Activated CD8-positive, alpha-beta memory T cell treated with anti-CD3 and anti-CD28 coated beads for 48 hours (primary cell): ENCODE measurements at regions not wholly inside any gene's neighbourhood (a gene's known extent, or its start where the extent isn't known, plus 50 kb on each side); places are given as distances from the start of the nearest gene placed in this dataset.

Experiments
- DNase-seq, 3 experiments: peaks; one replicate each; pipeline ENCODE4 v3.0.0-alpha.2; 2020; ENCODE audit warnings: low read depth in 2 of 3, low spot score in 2 of 3

DNA sequence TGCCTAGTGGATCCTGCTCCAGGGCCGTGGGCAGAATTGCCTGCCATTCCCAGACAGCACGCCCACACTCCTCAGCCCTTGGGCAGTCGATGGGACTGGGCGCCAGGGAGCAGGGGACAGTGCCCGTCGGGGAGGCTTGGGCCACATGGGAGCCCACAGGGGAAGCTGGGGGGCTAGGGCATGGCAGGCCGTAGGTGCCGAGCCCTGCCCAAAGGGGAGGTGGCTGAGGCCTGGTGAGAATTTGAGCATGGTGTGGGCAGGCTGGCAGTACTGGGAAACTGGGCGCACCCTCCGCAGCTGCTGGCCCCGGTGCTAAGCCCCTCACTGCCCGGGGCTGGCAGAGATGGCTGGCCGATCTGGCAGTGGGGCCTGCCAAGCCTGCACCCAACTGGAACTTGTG, 1225.9 kb upstream of the EPHA6 start:
- no peak for DNase-seq

DNA sequence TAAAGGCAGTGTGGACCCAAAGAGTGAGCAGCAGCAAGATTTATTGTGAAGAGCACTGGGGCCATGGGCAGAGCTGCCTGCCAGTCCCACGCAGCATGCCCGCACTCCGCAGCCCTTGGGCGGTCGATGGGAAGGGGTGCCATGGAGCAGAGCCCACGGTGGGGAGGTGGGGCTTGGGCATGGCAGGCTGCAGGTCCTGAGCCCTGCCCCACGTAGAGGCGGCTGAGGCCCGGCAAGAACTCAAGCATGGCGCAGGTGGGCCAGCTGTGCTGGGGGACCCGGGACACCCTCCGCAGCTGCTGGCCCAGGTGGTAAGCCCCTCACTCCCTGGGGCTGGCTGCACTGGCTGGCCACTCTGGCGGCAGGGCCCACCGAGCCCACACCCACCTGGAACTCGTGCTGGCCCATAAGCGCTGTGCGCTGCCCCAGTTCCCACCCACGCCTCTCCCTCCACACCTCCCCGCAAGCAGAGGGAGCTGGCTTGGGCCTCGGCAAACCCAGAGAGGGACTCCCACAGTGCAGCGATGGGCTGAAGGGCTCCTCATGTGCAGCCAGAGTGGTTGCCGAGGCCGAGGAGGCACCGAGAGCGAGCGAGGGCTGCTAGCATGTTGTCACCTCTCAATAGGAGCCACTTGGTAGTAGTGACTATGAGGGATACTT, 1218.8 kb upstream of the EPHA6 start:
- DNase-seq = no peak

DNA sequence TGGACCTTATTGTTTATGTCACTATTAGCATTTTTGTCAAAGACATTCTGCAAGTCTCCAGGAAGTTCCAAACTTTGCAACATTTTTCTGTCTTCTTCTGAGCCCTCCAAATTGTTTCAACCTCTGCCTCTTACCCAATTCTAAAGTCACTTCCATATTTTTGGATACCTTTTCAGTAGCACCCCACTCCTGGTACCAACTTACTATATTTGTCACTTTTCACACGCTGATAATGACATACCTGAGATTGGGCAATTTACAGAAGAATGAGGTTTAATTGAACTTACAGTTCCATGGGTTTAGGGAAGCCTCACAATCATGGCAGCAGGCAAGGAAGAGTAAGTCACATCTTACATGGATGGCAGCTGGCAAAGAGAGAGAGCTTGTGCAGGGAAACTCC, 1206.5 kb upstream of the EPHA6 start:
- no peak for DNase-seq

DNA sequence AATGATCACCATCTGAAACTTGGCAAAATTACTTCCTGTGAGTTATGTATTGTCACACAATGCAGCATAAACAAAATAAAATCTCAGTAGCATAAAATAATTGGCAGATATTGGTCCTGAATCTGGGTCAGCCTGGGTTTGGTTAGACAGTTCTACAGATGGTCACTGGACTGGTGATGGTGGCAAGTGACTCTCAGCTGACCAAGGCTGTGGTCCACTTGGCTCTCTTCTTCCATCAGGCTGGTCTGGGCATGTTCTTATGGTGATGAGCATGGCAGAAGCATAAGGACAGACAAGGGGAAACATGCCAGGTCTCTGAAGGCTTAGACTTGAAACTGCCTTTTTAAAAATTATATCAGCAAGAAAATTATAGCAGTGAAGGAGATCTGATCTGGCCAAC, 1205.0 kb upstream of the EPHA6 start:
- DNase-seq = no peak

DNA sequence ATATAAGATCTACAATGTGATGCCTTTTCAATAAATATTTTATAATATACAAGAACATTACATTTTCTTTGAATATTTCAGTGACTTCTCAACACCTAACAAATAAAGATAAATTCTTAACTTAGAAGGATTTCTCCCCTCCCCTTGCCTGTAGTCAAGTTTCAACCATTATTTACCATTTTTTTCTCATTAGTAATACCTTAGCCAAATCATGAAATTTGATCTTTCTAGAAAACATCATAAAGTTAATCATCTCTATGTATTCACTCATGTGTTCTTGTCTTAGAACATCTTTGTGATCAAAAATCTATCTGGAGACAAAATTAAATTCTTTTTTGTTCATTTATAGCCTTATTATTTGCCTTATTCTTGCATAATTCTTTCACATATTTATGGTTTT, 1201.8 kb upstream of the EPHA6 start:
- no peak for DNase-seq

DNA sequence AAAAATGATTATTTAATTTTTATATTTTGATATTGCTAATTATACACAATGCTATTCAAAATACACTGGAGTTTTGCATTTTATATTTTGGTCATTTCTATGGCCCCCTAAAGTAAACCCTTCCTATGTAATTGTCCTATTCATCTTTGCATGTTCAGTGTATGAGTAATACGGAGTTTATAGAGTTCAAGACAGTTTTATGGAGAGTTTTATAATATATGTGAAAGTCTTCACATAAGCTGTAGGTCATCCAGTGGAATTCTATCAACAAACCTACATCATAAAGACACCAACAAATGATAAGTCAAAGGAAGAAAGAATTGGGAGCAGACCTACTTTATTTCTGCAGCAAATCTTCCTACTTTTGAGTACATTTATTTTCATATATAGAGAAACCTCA, 1200.4 kb upstream of the EPHA6 start:
- DNase-seq = no peak

DNA sequence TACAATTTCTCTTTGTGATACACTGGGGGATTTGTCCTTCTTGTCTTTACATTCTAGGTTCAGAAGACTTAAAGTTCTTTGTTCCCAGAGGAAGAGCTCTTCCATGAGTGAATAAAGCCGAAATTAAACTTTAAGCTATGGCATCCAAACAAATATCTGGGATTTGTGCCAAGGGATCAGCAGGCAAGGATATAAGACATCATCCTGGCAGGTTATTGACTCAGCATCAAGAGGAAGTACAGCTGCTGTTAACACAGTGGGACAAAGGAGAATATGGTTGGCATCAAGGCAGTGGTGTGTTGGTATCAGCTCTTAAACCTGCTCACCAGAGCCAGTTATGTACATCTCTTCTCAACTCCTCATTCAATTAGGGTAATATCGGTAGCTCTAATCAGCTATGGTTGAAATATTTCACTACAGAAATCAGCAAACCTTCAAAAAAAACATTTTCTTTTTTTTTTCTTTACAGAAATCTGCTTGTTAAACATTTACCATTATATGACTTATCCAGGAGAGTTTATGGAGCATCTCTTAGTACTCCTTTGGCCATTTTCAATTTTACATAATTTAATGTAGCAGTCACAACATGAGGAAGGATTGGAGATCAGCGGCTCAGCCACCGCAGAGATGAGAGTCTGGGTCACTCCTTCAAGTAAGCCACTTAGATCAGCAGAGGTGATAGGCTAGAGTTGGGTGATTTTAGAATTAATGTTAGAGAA, 1198.6 kb upstream of the EPHA6 start:
- DNase-seq = no peak

DNA sequence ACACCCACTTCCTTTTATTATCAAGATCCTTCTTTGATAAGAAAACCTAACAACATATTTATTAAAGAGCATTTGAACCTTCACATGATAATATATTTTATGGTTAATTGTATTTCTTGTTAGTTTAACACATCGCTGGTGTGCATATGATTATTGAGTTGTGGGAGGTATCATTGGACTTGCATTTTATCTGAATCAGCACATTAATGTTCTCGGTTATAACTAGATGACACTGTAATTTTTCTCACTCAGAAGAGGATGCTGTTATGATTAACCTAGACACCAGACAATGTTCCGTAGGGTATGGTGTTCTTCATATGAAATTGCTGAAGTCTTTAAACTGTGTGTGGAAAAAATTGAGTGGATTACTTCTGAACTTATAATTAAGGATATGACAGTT, 1188.3 kb upstream of the EPHA6 start:
- DNase-seq = no peak

DNA sequence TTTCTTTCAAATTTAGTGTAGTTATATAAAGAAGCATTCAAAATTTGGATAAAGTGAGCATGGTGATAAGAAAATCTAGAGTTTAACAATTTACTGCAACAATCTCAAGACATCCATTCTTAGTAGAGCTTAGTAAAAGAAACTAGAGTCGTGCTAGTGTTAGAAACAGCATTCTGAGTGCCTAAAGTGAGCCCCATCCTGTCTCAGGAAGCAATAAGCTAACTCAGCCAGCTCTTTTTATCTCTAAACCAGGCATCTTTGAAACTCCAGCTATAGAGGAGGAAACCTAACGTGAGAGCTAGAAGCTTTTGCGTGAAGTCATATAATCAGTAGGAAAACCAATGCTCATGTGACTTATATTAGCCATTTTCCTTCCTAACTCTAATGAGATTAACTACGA, 1187.1 kb upstream of the EPHA6 start:
- DNase-seq = no peak

DNA sequence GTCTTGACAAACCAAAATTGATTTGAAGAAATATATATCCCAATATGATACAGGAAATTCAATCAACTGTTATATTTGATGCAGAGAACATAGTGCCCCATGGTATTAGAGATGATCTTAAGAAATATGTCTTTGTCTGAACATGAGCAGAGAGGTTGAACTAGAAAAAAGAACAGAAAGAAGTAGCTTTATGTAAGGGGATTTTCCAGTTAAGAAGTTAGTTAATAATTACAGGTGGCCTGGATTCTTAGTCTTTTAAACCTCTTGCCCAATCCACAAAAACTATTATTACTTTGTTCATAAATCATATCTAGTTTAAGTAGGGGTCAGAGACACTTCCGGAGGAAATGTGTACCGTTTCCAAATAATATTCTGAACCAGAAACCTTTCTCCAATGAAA, 1186.7 kb upstream of the EPHA6 start:
- no peak for DNase-seq

DNA sequence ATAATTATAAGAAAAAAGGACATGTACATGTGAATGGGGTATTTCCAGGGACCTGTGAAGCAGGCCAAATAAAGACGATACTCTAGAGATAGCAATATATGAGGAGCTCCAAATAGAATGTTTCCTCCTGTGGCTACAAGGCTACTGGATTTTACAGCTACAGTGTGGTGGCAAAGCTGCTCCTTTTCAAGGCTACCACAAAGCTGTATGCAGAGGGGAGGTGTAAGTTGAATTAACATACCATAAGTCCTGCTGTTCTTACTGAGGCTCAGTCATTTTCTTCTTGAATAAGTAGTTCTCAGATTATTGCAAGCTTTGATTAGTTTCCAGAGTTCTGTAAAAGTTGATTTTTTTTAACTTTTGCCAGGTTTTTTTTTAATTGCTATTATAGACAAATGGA, 1184.6 kb upstream of the EPHA6 start:
- DNase-seq = no peak

DNA sequence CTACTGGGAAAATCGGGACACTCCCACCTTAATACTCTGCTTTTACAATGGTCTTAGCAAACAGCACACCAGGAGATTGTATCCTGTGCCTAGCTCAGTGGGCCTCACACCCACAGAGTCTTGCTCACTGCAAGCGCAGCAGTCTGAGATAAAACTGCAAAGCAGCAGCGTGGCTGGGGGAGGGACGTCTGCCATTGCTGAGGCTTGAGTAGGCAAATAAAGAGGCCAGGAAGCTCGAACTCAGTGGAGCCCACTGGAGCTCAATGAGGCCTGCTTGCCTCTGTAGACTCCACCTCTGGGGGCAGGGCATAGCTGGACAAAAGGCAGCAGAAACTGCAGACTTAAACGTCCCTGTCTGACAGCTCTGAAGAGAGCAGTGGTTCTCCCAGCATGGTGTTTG, 1169.1 kb upstream of the EPHA6 start:
- DNase-seq = no peak

DNA sequence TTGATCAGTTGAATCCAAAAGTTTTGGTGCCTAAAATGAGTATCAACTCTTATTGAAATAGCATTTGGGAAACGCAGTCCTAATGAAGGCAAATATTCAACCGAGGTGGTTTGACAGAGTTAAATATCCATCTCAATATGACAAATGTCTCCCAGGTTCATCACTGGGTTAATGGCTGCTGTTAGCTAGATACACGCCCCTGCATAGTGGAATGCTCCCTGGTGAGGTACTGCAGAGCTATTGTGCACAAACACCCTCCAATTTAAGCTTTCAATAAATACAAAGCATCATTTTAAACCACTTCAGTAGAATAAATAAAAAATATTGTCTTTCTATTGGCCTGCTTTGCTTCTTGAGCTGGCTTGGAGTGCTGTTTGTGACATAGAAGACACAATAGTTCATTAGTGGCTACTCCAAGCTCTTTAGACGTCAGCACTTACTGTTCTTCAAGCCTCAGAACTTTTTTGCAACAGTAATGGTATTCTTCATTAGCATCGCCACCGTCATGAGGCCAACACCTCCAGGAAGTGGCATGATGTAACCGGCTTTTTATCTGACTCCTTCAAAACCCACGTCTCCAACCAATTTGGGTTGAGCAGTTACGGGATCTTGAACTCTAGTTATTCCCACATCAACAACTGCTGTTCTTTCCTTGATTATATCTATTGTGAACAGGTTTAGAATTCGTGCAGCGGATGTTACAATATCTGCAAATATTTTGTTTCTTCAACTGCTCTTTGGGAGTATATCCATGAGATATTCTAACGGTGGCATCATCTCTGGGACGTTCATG, 1159.6 kb upstream of the EPHA6 start:
- no peak for DNase-seq

DNA sequence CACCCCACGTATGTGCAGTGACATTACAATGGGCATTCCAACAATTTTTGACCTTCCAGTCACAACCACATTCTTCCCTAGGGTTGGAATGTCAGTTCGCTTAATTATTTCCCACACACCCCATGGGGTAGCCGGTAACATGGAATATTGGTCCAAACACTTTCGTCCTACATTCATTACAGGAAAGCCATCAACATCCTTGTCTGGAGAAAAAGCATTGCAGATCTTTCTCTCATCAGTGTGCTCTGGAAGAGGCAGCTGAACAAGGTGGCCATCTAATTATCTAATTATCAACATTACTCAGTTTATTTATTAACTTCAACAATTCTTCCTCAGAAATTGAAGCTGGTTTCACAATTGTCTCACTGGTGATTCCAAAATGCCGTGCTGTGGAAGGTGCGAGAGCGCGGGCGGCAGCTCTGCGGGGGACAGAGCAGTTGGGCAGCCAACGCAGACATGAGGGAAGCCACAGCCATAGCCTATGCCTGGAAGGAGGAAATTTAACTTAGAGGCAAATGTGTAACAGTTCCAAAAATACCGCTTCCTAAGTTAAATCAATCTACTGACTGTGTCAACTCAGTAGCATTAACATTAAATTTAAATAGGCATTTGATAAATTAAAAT, 1158.9 kb upstream of the EPHA6 start:
- DNase-seq = no peak

DNA sequence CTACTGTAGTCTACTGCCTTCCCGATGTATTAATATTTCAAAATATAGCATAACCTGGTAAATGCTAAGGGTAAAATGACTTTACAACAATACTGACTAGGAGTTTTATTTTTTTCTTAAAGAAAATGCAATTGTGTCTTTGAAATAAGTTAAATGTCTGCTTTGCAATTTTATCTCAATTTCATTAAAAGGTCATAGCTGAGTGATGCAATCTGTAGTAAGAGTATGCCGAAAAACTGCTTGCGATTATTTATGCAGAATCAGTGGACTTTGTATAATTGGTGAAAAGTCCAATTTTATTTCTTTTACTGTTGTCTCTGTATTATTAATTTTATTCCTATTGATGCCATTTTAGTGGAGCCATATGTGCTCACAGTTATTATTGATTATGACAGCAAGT, 1143.6 kb upstream of the EPHA6 start:
- no peak for DNase-seq

DNA sequence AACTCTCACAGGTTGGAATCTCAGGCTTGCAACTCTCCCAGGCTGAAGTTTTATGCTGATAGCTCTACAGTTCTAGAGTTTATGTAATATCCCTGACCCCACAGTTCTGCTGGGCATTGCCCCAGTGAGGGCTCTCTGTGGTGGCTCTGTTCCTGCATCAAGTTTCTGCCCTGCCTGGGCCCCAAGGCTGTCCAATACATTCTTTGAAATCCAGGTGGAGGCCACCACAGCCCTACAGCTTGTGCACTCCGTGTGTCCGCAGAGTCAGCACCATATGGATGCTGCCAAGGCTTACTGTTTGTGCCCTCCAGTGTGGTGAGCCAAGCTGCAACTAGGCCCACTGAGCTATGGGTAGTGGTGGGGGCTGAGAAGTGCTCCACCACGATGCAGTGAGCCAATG, 1141.2 kb upstream of the EPHA6 start:
- DNase-seq = no peak

DNA sequence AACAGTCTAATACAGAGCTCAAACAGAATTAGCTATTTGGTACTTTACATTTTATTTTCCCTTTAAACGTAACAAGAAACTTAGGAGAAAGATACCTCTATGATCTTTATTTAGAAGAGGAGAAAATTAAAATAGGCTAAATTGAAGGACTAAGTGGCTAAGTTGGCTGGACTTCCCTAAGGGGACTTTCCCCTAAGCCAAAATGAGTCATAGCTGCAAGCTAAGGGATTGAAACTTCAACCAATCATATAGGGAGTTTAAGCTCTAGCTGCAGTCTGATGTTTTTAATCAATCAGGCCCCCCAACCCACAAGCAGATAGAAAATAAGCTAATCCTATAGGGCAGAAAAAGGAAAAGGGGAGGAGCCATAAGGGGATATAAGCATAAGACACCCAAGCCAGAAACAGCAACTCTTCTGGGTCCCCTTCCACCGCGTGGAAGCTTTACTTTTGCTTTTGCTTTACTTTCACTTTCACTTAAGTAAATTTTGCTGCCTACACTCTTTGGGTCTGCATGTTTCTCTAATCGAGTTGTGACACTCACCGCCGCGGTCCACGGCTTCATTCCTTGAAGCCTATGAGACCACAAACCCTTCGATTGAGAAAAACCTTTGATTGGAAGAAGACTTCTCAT, 1108.5 kb upstream of the EPHA6 start:
- no peak for DNase-seq

DNA sequence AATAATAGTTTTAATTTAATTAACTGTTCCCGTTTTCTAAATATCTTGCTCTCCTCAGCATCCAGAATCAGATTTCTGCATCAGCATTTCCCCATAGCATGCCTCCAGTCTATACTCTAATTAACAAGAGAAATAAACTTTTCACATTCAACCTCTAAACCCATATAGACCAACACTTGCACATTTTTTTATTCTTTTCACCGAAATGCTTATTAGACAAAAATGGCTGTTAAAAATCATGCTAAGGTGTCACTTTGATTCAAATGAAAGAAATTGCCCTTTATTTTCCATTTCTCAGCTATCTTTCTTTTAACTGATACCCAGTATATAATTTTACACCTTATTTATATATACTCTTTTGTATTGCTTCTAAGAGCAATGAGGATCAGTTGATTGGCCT, 1107.1 kb upstream of the EPHA6 start:
- DNase-seq = no peak

DNA sequence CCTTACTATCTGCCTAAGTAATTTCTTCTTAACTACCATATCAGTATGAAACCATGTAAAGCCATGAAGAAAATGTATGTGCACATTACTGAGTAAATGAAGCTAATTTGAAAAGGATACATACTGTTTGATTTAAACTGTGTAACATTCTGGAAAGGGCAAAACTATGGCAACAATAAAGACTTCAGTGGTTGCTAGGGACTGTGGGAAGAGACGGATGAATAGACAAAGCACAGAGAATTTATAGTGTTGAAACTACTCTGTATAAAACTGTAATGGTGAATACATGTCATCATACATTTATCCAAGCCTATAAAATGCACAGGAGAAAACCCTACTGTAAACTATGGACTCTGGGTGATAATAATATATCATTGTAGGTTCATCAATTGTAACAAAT, 1103.7 kb upstream of the EPHA6 start:
- DNase-seq = no peak

DNA sequence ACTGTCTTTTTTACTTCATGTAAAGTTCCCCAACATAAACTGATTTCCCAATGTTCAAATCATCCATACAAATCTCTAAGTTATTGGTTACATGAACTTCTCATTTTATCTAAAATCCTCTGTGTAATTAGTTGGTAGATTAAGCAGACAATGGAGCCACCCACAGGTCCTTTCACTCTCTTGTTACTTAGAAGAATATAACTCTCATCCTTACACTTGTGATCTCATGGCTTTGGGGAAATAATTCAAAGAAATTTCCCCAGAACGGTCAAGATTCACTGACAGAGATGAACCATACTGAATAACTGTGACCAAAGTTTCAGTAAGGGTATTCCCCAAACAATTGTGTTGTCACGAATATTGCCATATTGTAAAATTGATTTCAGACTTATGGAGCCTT, 1102.6 kb upstream of the EPHA6 start:
- DNase-seq = no peak

DNA sequence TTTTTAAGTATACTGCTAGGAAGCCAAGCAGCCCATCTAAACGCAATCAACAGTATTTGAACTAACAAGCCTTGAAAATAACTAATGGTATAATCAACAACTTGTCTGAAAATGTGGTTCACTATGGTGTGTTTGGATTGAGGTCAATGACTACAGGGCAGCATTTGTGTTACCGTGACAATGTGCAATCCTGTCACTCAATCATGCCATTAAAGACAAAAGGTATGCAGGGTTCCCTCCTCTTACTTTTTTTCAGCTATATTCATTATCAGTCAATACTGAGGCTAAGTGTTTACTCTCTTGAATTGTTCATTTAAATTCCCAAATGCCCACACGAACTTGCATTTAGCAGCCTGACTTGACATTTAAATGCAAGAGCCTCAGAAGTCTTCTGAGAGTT, 1099.3 kb upstream of the EPHA6 start:
- no peak for DNase-seq

DNA sequence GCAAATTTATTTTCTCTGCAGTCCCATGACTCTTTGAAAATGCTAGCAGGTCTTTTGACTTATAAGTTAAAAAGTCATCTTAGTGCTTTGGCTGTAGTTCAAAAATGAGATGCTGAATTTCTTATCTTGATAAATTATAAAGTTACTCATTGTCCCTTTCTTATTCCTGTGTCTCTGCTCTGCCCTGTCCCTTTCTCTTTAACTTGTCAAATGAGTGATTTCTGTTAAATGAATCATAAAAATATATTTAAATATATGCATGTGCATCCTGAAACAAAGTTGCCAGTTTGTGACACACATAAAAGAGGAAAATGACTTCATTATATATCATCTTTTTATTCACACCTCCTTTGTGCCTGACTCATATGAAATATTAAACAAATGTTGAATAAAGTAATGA, 1097.3 kb upstream of the EPHA6 start:
- no peak for DNase-seq
